ENCODE measurements at regions not wholly inside any gene's neighbourhood (a gene's known extent, or its start where the extent isn't known, plus 50 kb on each side); places are given as distances from the start of the nearest gene placed in this dataset.

DNA sequence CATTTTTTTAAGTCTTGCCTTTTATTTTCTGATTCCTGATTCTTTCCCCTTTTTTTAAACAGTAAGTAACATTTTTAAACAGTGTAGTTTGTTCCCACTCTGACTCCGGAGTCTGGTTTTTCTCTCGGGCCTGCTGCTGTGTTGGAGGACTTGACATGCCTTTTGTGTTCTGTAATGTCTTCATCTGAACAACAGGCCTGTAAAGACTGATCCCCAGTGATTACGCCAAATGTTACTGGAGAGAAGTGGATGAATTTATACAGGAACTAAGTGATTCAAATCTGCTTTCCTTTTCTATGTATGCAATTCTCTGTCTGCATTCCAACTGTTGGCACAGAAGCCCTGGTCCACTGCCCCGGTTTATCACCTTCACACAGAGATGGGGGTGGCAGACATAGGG is 54.3 kb upstream of the RMDN2 start:
- DNase-seq: no peak

DNA sequence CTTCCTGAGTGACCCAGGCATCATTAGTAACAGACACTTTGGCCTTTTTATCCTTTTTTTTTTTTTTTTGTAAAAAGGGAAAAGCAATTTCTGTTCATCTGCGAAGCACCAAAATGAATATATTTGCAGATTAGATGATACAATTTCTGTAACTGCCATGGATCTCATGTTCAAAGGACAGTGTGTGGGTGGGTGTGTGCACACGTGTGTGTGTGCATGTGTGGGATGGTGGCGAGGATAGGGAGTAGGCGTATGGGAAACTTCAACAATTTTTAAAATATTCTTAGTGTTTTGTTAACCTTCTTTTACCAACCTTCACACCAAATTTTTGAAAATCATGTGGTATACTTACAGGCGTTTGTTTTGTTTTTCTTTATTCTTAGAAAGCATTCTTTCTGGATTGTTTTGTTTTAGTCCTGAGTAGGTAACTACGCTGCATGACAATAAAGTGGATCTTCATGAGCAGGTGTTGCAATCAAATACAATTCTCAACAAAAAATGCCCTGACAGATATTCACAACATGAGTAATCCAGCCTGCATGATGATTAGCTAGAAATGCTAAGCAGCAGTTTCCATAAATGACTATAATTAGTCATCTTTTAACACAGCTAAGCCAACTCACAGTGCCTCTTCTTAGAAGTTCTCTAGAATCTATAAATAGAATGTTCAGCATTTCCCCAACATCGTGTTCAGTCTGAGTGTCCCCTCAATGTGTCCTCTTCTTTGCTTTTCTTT is 53.5 kb upstream of the RMDN2 start:
- no peak for DNase-seq

DNA sequence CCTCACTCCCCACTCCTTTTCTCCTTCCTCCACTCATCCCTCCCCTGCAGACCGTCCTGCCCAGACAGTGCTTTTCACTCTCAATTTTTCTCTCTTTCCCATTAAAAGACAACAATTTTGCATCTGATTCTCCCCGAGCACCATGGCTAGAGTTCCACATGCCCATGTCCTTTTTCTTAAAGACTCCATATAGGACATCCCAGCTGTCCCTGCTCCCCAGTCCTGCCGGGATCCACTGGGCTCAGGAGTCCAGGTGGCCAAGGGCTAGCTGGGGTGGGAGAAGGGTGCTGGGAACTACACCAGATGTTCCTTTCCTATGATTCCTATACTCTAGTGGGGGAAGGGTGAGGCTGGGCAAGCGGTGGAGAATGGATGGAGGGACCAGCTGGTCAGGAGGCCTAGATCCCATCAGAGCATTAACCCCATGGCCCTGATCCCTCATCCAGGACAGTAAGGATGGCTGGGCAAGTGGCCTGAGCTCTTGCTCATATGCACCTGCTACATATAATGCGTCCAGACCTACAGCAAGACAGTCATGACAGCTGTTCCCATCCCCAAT is 52.8 kb upstream of the RMDN2 start:
- no peak for DNase-seq

DNA sequence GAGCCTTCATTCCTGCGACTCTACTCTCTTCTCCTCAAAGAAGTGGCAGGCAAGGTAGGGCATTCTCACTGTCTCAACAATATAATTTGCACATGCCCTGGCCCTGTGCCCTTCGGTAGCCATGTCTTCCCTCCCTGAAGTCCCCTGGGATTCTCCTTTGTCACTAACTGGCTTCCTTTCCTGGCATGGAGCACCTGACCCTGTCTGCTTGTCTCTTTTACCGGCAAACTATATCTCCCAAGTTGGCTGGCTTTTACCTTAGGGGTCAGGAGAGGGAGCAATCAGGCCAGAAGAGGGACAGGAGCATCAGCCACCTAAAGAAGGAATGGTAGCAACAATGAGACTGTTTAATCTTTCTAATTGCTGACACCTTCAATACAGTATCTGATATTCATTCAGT is 51.9 kb upstream of the RMDN2 start:
- no peak for DNase-seq

DNA sequence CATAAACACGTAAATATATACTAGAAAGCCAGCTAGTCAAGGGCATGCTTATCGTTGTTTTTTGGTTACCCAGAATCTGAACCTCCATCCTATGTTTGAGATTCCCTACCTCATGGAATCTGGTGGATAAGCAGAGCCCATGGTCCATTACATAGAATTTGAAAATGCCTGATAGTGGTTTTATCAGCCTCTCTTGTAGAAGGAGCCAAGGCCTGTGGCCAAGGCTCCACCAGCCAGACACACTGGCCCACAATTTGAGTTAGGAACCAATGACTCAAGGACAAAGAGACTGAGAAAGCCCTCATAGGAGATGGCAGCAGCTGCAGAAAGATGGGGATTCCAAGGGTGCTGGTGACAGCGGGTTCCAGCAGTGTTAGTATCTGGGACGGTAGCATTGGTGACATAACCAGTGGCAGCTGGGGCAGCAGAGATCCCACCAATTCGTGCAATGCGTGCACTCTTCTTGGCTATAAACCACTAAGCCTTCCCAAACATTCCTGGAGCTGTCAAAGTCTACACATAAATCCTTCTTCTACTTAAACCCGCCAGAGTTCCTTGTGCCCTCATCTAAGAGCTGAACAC is 51.2 kb upstream of the RMDN2 start:
- DNase-seq: no peak

DNA sequence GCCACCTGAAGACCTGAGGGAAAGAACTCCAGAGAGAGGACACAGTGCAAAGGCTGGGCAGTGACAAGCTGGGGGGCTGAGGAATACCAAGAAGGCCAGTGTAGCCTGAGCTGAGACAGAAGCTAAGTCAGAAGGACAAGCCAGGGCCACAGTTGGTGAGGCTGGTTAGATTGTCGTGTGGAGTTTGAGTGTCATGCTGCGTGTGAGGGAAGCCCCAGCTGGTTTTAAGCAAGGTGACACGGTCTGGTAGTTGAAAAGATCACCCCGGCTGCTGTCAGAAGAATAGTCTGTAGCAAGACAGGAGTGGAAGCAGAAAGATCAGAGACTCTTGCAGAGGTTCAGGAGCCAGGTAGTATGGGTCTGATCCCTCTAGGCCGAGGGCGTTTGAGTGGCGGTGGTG is 50.6 kb upstream of the RMDN2 start:
- no peak for DNase-seq
